Activated CD4-positive, alpha-beta T cell treated with anti-CD3 and anti-CD28 coated beads, Interleukin-2, amount 10 ng/mL, durations not matched to agents 7 days and 5 days (primary cell): ENCODE measurements at regions not wholly inside any gene's neighbourhood (a gene's known extent, or its start where the extent isn't known, plus 50 kb on each side); places are given as distances from the start of the nearest gene placed in this dataset.

Source experiments
- CTCF ChIA-PET: fragments of 350-600 bp; sonication (Branson Sonifier 250); formaldehyde crosslinking; loops from one replicate; lab custom pipeline; 2021; ENCODE audit warnings: antibody characterized with exemption; lab: Charles Lee
- POLR2A ChIA-PET: fragments of 350-600 bp; sonication (Branson Sonifier 250); formaldehyde crosslinking; loops from one replicate; lab custom pipeline; 2021; ENCODE audit warnings: antibody characterized with exemption; lab: Charles Lee
- DNase-seq: peaks from one replicate; pipeline ENCODE4 v3.0.0-alpha.2; 2020
- H3K27ac Mint-ChIP-seq: one replicate; pipeline ENCODE4 v1.8.0; 2021; ENCODE audit warnings: mild to moderate bottlenecking, moderate library complexity, mixed read lengths
- H3K27me3 Mint-ChIP-seq: one replicate; pipeline ENCODE4 v1.8.0; 2021; ENCODE audit warnings: mixed read lengths
- H3K36me3 Mint-ChIP-seq: one replicate; pipeline ENCODE4 v1.8.0; 2021; ENCODE audit warnings: low read depth, mixed read lengths
- H3K4me1 Mint-ChIP-seq: one replicate; pipeline ENCODE4 v1.8.0; 2021; ENCODE audit warnings: mixed read lengths
- H3K4me3 Mint-ChIP-seq: one replicate; pipeline ENCODE4 v1.8.0; 2021; ENCODE audit warnings: mild to moderate bottlenecking, moderate library complexity, mixed read lengths
- H3K9me3 Mint-ChIP-seq: one replicate; pipeline ENCODE4 v1.8.0; 2021; ENCODE audit warnings: mixed read lengths

GRCh38 chr5:106121972-106122605 is 1548.6 kb downstream of the EFNA5 start:
- POLR2A ChIA-PET, result no interaction called here
- no peak overlapping the region for H3K4me3 Mint-ChIP-seq
- no peaks in the 10 kb centered on the region for H3K27me3 Mint-ChIP-seq
- H3K27ac Mint-ChIP-seq, result no peak overlapping the region
- H3K36me3 Mint-ChIP-seq, result no peaks in the 10 kb centered on the region
- DNase-seq, result no peak
- no peaks in the 10 kb centered on the region for H3K4me1 Mint-ChIP-seq
- peaks cover 1% of the 10 kb centered on the region for H3K9me3 Mint-ChIP-seq
- CTCF ChIA-PET, result interaction anchor here (0.6 kb wide), 1 partner anchor 285 kb away, joined by 4 read pairs; no protein-coding TSS in a partner anchor

- Mint-ChIP-seq H3K27me3 (no peaks in the 10 kb centered on the region), H3K4me3 (no peak overlapping the region), H3K9me3 (peaks cover 2% of the 10 kb centered on the region), H3K27ac (no peak overlapping the region), H3K4me1 (no peaks in the 10 kb centered on the region), H3K36me3 (no peaks in the 10 kb centered on the region)
- ChIA-PET CTCF (interaction anchor here (0.6 kb wide), 1 partner anchor 9 kb away, joined by 3 read pairs; no protein-coding TSS in a partner anchor), POLR2A (no interaction called here)
- no peak for DNase-seq
These were observed 1554.1 kb downstream of the EFNA5 start for GRCh38 chr5:106116682-106117081.

GRCh38 chr5:106113922-106114321 is 1556.8 kb downstream of the EFNA5 start:
- no peak overlapping the region for H3K4me3 Mint-ChIP-seq
- H3K4me1 Mint-ChIP-seq, result no peaks in the 10 kb centered on the region
- ChIA-PET POLR2A (no interaction called here), CTCF (no interaction called here)
- DNase-seq, result no peak
- no peak overlapping the region for H3K27ac Mint-ChIP-seq
- H3K36me3 Mint-ChIP-seq, result no peaks in the 10 kb centered on the region
- peaks cover 2% of the 10 kb centered on the region for H3K9me3 Mint-ChIP-seq
- no peaks in the 10 kb centered on the region for H3K27me3 Mint-ChIP-seq

DNA sequence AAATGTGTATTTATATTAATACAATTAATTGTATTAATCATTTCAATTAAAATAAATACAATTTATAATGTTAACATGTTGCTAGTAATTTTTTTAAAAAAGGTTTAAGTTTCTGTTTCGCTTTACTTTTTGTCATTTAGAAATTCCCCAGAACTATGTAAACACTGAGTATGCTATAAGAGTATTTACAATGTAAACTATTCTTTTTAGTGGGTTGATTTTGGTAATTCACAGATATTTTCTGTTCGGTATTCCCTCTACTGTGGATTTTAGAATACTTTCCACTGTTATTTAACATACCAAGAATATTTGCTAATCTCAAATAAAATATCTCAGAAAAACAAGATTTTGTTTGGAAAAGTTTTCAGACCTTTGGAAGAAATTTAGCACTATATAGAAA is 1564.4 kb downstream of the EFNA5 start:
- H3K27me3 Mint-ChIP-seq, result no peaks in the 10 kb centered on the region
- CTCF ChIA-PET, result no interaction called here
- no peaks in the 10 kb centered on the region for H3K36me3 Mint-ChIP-seq
- H3K4me1 Mint-ChIP-seq, result no peaks in the 10 kb centered on the region
- POLR2A ChIA-PET, result no interaction called here
- H3K4me3 Mint-ChIP-seq, result no peak overlapping the region
- no peaks in the 10 kb centered on the region for H3K9me3 Mint-ChIP-seq
- DNase-seq, result no peak
- H3K27ac Mint-ChIP-seq, result no peak overlapping the region

DNA sequence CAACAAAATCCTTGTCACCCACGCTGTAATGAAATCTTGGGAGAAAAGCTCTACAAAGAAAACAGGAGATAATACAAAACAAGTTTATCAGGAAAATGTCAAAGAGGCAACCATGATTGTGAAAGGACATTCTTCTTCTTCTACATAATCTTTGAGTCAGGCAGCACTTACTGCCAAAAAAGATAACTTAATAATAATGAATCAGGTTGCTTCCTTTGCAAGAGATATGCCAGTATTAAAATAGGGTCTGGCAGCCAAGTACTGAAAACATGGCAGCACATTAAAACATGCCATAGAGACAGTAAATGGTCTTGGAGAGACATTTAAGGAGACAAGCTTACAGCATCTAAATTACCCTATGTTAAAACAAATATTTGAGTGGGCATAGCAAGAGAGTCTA is 1573.4 kb downstream of the EFNA5 start:
- no peaks in the 10 kb centered on the region for H3K36me3 Mint-ChIP-seq
- no peaks in the 10 kb centered on the region for H3K9me3 Mint-ChIP-seq
- H3K27me3 Mint-ChIP-seq, result no peaks in the 10 kb centered on the region
- H3K27ac Mint-ChIP-seq, result no peak overlapping the region
- no peak overlapping the region for H3K4me3 Mint-ChIP-seq
- ChIA-PET CTCF (no interaction called here), POLR2A (no interaction called here)
- no peak for DNase-seq
- H3K4me1 Mint-ChIP-seq, result no peaks in the 10 kb centered on the region

DNA sequence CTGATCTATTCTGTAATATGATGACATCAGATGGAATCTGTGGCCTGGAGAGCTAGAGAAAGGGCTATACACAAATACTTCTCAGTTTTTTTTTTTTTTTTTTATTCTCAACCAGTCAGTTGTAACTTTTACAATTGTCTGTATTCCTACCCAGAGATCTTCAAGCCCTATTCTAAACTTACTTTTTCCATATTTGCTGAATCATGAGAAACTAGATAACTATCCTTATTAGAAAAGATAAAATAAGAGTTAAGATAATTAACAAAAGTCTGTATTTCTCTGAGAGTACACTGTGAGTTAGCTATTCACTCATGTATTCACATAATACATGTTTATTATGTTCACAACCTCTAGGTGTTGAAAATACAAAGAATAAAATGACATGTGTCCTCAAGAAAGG is 1575.9 kb downstream of the EFNA5 start:
- no peak for DNase-seq
- Mint-ChIP-seq H3K27me3 (no peaks in the 10 kb centered on the region), H3K9me3 (no peaks in the 10 kb centered on the region), H3K4me3 (no peak overlapping the region), H3K27ac (no peak overlapping the region), H3K4me1 (no peaks in the 10 kb centered on the region), H3K36me3 (no peaks in the 10 kb centered on the region)
- CTCF ChIA-PET, result no interaction called here
- POLR2A ChIA-PET, result no interaction called here

GRCh38 chr5:106094204-106094607 is 1576.5 kb downstream of the EFNA5 start:
- no peaks in the 10 kb centered on the region for H3K27me3 Mint-ChIP-seq
- no peak overlapping the region for H3K27ac Mint-ChIP-seq
- CTCF ChIA-PET, result no interaction called here
- no peaks in the 10 kb centered on the region for H3K36me3 Mint-ChIP-seq
- POLR2A ChIA-PET, result no interaction called here
- H3K4me3 Mint-ChIP-seq, result no peak overlapping the region
- H3K4me1 Mint-ChIP-seq, result no peaks in the 10 kb centered on the region
- H3K9me3 Mint-ChIP-seq, result no peaks in the 10 kb centered on the region
- DNase-seq, result no peak

GRCh38 chr5:106093134-106093533 is 1577.6 kb downstream of the EFNA5 start:
- Mint-ChIP-seq H3K27ac (no peak overlapping the region), H3K4me3 (no peak overlapping the region), H3K27me3 (no peaks in the 10 kb centered on the region), H3K36me3 (no peaks in the 10 kb centered on the region), H3K4me1 (no peaks in the 10 kb centered on the region), H3K9me3 (no peaks in the 10 kb centered on the region)
- ChIA-PET POLR2A (no interaction called here), CTCF (no interaction called here)
- DNase-seq, result no peak

DNA sequence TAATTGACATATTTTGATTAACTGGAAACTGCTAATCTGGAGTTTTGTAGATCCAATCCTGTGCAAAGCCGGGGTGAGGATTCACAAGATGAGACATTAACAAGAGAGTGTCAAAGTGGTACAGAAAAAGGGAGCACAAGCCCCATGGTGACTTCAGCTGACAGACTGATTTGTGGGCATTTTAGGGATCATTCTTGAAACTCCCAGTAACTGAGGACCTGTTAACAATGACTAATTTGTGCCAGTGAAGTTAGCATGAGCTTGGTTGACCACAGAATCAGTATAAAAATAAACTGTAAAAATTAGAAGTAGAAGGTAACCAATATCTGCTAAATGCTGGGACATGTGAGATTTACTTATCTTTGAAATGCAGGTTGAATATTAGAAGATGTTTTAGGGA is 1578.3 kb downstream of the EFNA5 start:
- CTCF ChIA-PET, result no interaction called here
- DNase-seq, result no peak
- Mint-ChIP-seq H3K9me3 (no peaks in the 10 kb centered on the region), H3K36me3 (no peaks in the 10 kb centered on the region), H3K27ac (no peak overlapping the region), H3K27me3 (no peaks in the 10 kb centered on the region), H3K4me3 (no peak overlapping the region), H3K4me1 (no peaks in the 10 kb centered on the region)
- POLR2A ChIA-PET, result no interaction called here

GRCh38 chr5:106089073-106089472 is 1581.7 kb downstream of the EFNA5 start:
- no peaks in the 10 kb centered on the region for H3K36me3 Mint-ChIP-seq
- H3K9me3 Mint-ChIP-seq, result no peaks in the 10 kb centered on the region
- CTCF ChIA-PET, result no interaction called here
- H3K27ac Mint-ChIP-seq, result no peak overlapping the region
- DNase-seq, result no peak
- POLR2A ChIA-PET, result no interaction called here
- no peaks in the 10 kb centered on the region for H3K4me1 Mint-ChIP-seq
- no peaks in the 10 kb centered on the region for H3K27me3 Mint-ChIP-seq
- no peak overlapping the region for H3K4me3 Mint-ChIP-seq

DNA sequence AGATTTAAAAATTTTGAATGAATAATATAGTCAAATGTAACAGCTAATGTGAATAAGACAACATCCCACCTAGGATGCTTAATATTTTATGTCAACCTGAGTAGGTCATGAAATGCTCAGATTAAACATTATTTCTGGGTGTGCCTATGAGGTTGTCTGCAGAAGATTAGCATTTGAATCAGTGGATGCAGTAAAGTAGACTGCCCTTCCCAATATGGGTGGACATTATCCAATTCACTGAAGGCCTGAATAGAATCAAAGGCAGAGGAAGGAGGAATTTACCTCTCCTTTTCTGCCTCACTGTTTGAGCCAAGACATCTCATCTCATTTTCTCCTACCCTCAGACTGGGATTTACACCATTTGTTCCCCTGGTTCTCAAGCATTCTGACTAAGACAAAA is 1582.3 kb downstream of the EFNA5 start:
- CTCF ChIA-PET, result no interaction called here
- Mint-ChIP-seq H3K4me1 (no peaks in the 10 kb centered on the region), H3K9me3 (no peaks in the 10 kb centered on the region), H3K27ac (no peak overlapping the region), H3K27me3 (no peaks in the 10 kb centered on the region), H3K36me3 (no peaks in the 10 kb centered on the region), H3K4me3 (no peak overlapping the region)
- DNase-seq, result no peak
- POLR2A ChIA-PET, result no interaction called here

GRCh38 chr5:106086352-106086751 is 1584.4 kb downstream of the EFNA5 start:
- ChIA-PET CTCF (no interaction called here), POLR2A (no interaction called here)
- H3K4me3 Mint-ChIP-seq, result no peak overlapping the region
- H3K4me1 Mint-ChIP-seq, result no peaks in the 10 kb centered on the region
- no peaks in the 10 kb centered on the region for H3K9me3 Mint-ChIP-seq
- no peaks in the 10 kb centered on the region for H3K27me3 Mint-ChIP-seq
- no peak overlapping the region for H3K27ac Mint-ChIP-seq
- no peak for DNase-seq
- no peaks in the 10 kb centered on the region for H3K36me3 Mint-ChIP-seq

- no peaks in the 10 kb centered on the region for H3K9me3 Mint-ChIP-seq
- DNase-seq, result no peak
- no peak overlapping the region for H3K27ac Mint-ChIP-seq
- no peaks in the 10 kb centered on the region for H3K36me3 Mint-ChIP-seq
- no peak overlapping the region for H3K4me3 Mint-ChIP-seq
- ChIA-PET POLR2A (no interaction called here), CTCF (no interaction called here)
- no peaks in the 10 kb centered on the region for H3K4me1 Mint-ChIP-seq
- H3K27me3 Mint-ChIP-seq, result no peaks in the 10 kb centered on the region
These were observed 1585.2 kb downstream of the EFNA5 start for GRCh38 chr5:106085556-106085955.

DNA sequence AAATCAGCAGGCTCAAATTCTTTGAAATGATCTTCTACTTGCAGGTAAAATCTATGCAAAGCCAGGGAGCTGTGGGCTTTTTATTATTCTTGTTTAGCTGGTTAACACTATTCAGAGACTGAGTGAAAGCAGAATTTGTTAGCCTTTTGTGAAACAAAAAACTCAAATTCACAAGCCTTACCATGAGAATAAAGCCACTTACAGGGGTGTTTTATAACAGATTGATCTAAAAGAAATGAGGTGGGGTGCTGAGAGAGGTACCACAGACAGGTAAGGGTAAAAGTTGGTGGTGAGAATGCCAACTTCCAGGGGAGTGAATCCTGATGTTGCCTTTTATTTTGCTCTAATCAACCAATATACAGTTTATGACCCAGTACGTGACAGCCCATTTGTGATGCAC is 1585.6 kb downstream of the EFNA5 start:
- Mint-ChIP-seq H3K4me1 (no peaks in the 10 kb centered on the region), H3K36me3 (no peaks in the 10 kb centered on the region), H3K4me3 (no peak overlapping the region), H3K27me3 (no peaks in the 10 kb centered on the region), H3K9me3 (no peaks in the 10 kb centered on the region), H3K27ac (no peak overlapping the region)
- ChIA-PET CTCF (no interaction called here), POLR2A (no interaction called here)
- no peak for DNase-seq
